HG02938 (cell line): ENCODE measurements at regions not wholly inside any gene's neighbourhood (a gene's known extent, or its start where the extent isn't known, plus 50 kb on each side); places are given as distances from the start of the nearest gene placed in this dataset.

Experiments
- ATAC-seq: cut with Tn5 transposase; IDR thresholded peaks from one replicate; pipeline ENCODE4 v1.9.1; 2021; ENCODE audit warnings: mild to moderate bottlenecking, moderate library complexity; ENCODE audit not compliant: unreplicated experiment

- ATAC-seq: no peak
Measured at GRCh38 chr3:152185891-152186630, 82.7 kb upstream of the MBNL1 start.

- no peak for ATAC-seq
Measured at GRCh38 chr3:152190636-152191183, 78.0 kb upstream of the MBNL1 start.

- no peak for ATAC-seq
Measured at GRCh38 chr3:152192050-152192449, 76.7 kb upstream of the MBNL1 start.

- ATAC-seq: no peak
Measured at GRCh38 chr3:152192936-152193672, 75.6 kb upstream of the MBNL1 start.

- peak; percentile 53 for ATAC-seq
Measured at GRCh38 chr3:152193673-152194267, 75.0 kb upstream of the MBNL1 start.

- ATAC-seq: no peak
Measured at GRCh38 chr3:152195206-152195605, 73.5 kb upstream of the MBNL1 start.

GRCh38 chr3:152196782-152197181 is 71.9 kb upstream of the MBNL1 start:
- ATAC-seq: peak; percentile 52

GRCh38 chr3:152197451-152197850 is 71.3 kb upstream of the MBNL1 start:
- ATAC-seq: peak; percentile 20

GRCh38 chr3:152197937-152198336 is 70.8 kb upstream of the MBNL1 start:
- ATAC-seq: no peak

- no peak for ATAC-seq
Measured at GRCh38 chr3:152198665-152199064, 70.1 kb upstream of the MBNL1 start.

- no peak for ATAC-seq
Measured at GRCh38 chr3:152199102-152199840, 69.5 kb upstream of the MBNL1 start.

GRCh38 chr3:152200476-152201420 is 68.0 kb upstream of the MBNL1 start:
- ATAC-seq: peak; percentile 21

GRCh38 chr3:152202976-152203626 is 65.6 kb upstream of the MBNL1 start:
- ATAC-seq: no peak

- no peak for ATAC-seq
Measured at GRCh38 chr3:152203652-152204051, 65.1 kb upstream of the MBNL1 start.

GRCh38 chr3:152204218-152204617 is 64.5 kb upstream of the MBNL1 start:
- ATAC-seq: no peak

- ATAC-seq: peak; percentile 46
Measured at GRCh38 chr3:152205097-152205593, 63.6 kb upstream of the MBNL1 start.

GRCh38 chr3:152206243-152206760 is 62.4 kb upstream of the MBNL1 start:
- no peak for ATAC-seq

- ATAC-seq: no peak
Measured at GRCh38 chr3:152208439-152208838, 60.3 kb upstream of the MBNL1 start.

- no peak for ATAC-seq
Measured at GRCh38 chr3:152209060-152209459, 59.7 kb upstream of the MBNL1 start.
